ENCODE measurements at regions not wholly inside any gene's neighbourhood (a gene's known extent, or its start where the extent isn't known, plus 50 kb on each side); places are given as distances from the start of the nearest gene placed in this dataset.

DNA sequence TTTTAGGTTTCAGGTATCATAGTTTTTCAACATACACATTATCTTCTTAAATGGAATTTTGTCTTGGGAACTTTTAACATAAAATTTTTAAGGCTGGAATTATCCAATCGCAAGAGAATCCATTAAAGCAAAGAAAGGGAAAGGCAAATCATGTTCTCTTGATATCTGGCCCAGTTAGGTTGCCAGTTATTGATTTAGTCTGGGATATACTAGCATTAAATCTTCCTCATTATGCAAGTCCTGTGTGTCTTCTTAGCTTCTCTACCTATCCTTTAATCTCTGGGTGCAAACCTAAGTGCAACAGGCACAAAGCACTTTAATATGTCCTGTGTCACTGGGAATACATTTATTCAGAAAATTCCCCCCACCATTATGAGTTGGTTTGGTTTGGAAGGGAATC lies 75.4 kb upstream of the CNTLN start:
- TF ChIP-seq, protein P1, sequence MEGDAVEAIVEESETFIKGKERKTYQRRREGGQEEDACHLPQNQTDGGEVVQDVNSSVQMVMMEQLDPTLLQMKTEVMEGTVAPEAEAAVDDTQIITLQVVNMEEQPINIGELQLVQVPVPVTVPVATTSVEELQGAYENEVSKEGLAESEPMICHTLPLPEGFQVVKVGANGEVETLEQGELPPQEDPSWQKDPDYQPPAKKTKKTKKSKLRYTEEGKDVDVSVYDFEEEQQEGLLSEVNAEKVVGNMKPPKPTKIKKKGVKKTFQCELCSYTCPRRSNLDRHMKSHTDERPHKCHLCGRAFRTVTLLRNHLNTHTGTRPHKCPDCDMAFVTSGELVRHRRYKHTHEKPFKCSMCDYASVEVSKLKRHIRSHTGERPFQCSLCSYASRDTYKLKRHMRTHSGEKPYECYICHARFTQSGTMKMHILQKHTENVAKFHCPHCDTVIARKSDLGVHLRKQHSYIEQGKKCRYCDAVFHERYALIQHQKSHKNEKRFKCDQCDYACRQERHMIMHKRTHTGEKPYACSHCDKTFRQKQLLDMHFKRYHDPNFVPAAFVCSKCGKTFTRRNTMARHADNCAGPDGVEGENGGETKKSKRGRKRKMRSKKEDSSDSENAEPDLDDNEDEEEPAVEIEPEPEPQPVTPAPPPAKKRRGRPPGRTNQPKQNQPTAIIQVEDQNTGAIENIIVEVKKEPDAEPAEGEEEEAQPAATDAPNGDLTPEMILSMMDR (conservative IDR thresholded peaks at IDR 0.05 in 1 of 2, IDR thresholded peaks at IDR 0.05 in 1 of 2; ENCODE audit: low read depth in 1 of 2, low read length in 2 of 2): no peak
- TF ChIP-seq EZH2 (IDR thresholded peaks at IDR 0.05; ENCODE audit: low read length, missing control alignments): no peak

Measured in fibroblast of lung (primary cell).